ENCODE measurements at regions not wholly inside any gene's neighbourhood (a gene's known extent, or its start where the extent isn't known, plus 50 kb on each side); places are given as distances from the start of the nearest gene placed in this dataset.

DNA sequence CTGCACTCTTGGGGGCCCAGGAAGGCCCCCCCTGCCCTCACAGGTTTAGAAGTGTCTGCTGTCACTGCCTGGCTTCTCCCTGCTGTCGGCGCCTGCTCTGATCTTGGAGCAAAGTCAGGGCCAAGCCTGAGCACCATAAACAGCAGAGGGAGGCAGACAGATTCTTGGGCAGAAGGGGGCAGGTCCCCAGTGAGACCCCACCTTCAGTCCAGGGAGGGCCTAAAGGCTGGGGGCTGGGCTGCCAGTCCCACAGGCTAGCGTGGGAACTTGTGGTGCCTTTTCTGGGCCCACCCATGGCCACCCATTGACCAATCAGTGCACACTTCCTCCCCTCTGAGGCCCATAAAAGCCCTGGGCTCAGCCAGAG, 124.0 kb downstream of the OLFM1 start:
- TF ChIP-seq, protein P1, sequence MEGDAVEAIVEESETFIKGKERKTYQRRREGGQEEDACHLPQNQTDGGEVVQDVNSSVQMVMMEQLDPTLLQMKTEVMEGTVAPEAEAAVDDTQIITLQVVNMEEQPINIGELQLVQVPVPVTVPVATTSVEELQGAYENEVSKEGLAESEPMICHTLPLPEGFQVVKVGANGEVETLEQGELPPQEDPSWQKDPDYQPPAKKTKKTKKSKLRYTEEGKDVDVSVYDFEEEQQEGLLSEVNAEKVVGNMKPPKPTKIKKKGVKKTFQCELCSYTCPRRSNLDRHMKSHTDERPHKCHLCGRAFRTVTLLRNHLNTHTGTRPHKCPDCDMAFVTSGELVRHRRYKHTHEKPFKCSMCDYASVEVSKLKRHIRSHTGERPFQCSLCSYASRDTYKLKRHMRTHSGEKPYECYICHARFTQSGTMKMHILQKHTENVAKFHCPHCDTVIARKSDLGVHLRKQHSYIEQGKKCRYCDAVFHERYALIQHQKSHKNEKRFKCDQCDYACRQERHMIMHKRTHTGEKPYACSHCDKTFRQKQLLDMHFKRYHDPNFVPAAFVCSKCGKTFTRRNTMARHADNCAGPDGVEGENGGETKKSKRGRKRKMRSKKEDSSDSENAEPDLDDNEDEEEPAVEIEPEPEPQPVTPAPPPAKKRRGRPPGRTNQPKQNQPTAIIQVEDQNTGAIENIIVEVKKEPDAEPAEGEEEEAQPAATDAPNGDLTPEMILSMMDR (conservative IDR thresholded peaks at IDR 0.05; ENCODE audit: control insufficient read depth, insufficient read depth, low read depth, low read length) = no peak
- no peak for DNase-seq (ENCODE audit: low read depth)
- H3K4me3 ChIP-seq (ENCODE audit: control insufficient read depth, low read depth, low read length) = no peak overlapping the region

DNA sequence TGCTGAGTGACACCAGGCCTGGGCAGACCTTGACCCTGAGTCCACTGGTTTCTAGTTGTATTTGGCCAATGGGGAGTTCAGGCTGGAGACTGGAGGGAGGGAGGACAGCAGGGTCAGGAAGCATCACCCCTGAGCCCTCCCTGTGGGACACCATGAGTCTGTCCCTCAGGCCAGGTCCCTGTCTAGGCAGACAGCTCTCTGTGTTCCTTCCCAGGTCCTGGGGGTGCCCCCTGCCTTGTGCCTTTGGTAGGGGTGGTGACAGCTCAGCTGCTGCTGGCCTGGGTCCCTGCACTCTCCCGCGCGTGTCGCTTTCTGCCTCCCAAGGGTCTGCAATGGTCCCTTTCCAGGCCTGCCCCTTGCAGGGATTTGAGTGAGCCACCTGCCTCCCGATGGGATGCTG, 125.5 kb downstream of the OLFM1 start:
- H3K4me3 ChIP-seq (ENCODE audit: control insufficient read depth, low read depth, low read length) = no peak overlapping the region
- no peak for DNase-seq (ENCODE audit: low read depth)
- TF ChIP-seq, protein P1 (conservative IDR thresholded peaks at IDR 0.05; ENCODE audit: control insufficient read depth, insufficient read depth, low read depth, low read length) = no peak

DNA sequence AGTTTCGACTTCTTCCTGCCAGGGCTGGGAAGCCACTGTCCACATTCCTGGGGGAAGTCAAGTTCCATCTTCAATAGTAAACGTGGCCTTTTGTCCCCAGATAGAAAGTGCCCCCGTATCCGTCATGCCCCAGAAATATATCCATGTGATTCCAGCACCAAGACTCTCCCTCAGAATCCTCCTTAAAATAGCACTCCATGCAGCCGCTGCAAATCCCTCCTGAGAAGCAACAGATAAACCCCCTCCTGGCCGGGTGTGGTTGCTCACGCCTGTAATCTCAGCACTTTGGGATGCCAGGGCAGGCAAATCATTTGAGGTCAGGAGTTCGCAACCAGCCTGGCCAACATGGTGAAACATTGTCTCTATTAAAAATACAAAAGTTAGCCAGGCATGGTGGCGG, 126.1 kb downstream of the OLFM1 start:
- no peak overlapping the region for H3K4me3 ChIP-seq (ENCODE audit: control insufficient read depth, low read depth, low read length)
- TF ChIP-seq, protein P1 (conservative IDR thresholded peaks at IDR 0.05; ENCODE audit: control insufficient read depth, insufficient read depth, low read depth, low read length) = no peak
- DNase-seq (ENCODE audit: low read depth) = no peak

DNA sequence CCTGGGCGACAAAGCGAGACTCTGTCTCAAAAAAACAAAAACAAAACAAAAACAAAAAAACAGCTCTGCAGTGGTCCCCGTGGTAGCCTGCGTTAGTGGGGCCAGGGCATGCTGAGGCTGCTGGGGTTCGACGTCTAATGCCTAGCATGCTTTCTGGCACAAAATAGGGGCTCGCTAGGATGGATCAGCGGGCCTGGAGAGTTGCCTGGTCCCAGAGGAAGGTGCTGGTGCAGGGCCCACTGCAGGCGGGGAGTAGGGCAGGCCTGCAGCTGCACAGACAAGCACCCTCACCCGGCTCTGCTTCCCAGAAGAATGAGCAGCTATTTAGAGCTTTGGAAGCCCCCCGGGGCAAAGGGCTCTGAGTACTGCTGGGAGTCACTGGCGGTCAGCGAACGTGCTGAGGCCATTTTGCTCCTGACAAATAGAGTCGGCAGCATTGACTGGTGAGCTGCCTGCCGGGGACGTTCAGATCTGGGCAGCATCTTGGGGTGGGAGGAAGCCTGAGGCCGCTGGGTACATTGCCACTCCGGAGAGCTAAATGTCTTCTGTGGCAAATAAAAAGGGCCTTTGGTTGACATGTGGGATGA, 126.7 kb downstream of the OLFM1 start:
- TF ChIP-seq, protein P1 (conservative IDR thresholded peaks at IDR 0.05; ENCODE audit: control insufficient read depth, insufficient read depth, low read depth, low read length) = no peak
- no peak for DNase-seq (ENCODE audit: low read depth)
- no peak overlapping the region for H3K4me3 ChIP-seq (ENCODE audit: control insufficient read depth, low read depth, low read length)

DNA sequence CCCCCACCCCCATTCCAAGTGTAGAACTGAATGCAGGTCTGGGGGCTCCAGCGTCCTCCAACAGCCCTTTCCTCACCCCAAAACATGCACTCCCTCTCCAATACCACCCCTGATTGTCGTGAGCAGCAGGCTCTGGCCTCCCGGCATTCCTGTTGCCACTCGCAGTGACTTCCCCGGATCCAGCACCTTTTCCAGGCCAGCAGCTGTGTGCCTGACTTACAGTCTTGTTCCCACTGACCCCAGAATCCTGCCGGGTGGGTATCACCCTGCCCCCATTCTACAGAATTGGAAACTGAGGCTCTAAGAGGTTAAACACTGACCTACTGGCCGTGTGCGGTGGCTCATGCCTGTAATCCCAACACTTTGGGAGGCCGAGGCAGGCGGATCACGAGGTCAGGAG, 127.2 kb downstream of the OLFM1 start:
- no peak overlapping the region for H3K4me3 ChIP-seq (ENCODE audit: control insufficient read depth, low read depth, low read length)
- TF ChIP-seq, protein P1 (conservative IDR thresholded peaks at IDR 0.05; ENCODE audit: control insufficient read depth, insufficient read depth, low read depth, low read length) = no peak
- DNase-seq (ENCODE audit: low read depth) = no peak

DNA sequence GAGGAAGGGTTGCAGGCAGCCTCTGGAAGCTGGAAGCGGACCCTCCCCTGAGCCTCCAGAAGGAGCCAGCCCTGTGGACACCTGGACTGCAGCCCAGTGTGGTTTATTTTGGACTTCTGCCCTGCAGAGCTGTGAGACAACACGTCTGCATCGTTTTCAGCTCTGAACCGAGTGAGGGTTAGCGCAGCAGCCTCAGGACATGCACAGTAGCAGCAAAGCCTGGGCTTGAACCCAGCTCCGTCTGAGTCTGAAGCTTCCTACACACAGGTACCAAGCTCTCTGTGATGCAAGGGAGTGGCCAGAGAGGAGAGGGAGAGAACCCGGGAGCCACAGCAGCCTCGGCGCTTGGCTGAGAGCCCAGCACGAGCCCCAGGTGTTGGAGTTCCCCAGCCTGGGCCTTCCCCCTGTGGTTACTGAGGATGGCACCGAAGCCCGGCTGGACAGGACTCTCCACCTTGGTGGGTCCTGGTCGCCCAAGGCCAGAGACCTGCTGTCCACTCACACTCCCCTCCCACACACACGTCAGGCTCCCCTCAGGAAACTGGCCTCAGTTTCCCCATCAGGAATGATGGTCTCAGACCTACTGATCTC, 128.2 kb downstream of the OLFM1 start:
- TF ChIP-seq, protein P1 (conservative IDR thresholded peaks at IDR 0.05; ENCODE audit: control insufficient read depth, insufficient read depth, low read depth, low read length) = no peak
- no peak overlapping the region for H3K4me3 ChIP-seq (ENCODE audit: control insufficient read depth, low read depth, low read length)
- no peak for DNase-seq (ENCODE audit: low read depth)

Measured in fibroblast of mammary gland (primary cell).